ENCODE measurements at regions not wholly inside any gene's neighbourhood (a gene's known extent, or its start where the extent isn't known, plus 50 kb on each side); places are given as distances from the start of the nearest gene placed in this dataset.
A peak's percentile ranks its signal among the peaks of the same experiment; 100 is the strongest.
"Not testable (repeated sequence)": the region's sequence is repeated elsewhere in the genome, so short reads cannot be mapped to it uniquely, and the experiment has no call there.

- H2AFZ ChIP-seq (ENCODE audit: low read depth, low read length) = no peak overlapping the region
- H3K36me3 ChIP-seq (ENCODE audit: insufficient read depth, low read length) = no peaks in the 10 kb centered on the region
- no peaks in the 10 kb centered on the region for H3K27me3 ChIP-seq (ENCODE audit: insufficient read depth, low read length)
- no peaks in the 10 kb centered on the region for H3K4me1 ChIP-seq (ENCODE audit: insufficient read depth, low read length)
- H3K4me3 ChIP-seq (ENCODE audit: low read length) = no peak overlapping the region
- H3K9me3 ChIP-seq (ENCODE audit: low read length) = no peaks in the 10 kb centered on the region
Observed at GRCh38 chr1:189706594-189706993, 771.1 kb downstream of the BRINP3 start.

- Histone ChIP-seq H3K4me1 (ENCODE audit: insufficient read depth, low read length) (no peaks in the 10 kb centered on the region), H3K9me3 (ENCODE audit: low read length) (no peaks in the 10 kb centered on the region), H2AFZ (ENCODE audit: low read depth, low read length) (no peak overlapping the region), H3K36me3 (ENCODE audit: insufficient read depth, low read length) (no peaks in the 10 kb centered on the region), H3K4me3 (ENCODE audit: low read length) (no peak overlapping the region), H3K27me3 (ENCODE audit: insufficient read depth, low read length) (no peaks in the 10 kb centered on the region)
Observed at GRCh38 chr1:189708674-189709073, 769.0 kb downstream of the BRINP3 start.

GRCh38 chr1:189718147-189718795 lies 759.4 kb downstream of the BRINP3 start:
- not testable (repeated sequence) for H3K4me1 ChIP-seq (ENCODE audit: insufficient read depth, low read length); H3K4me3 ChIP-seq (ENCODE audit: low read length); H3K27me3 ChIP-seq (ENCODE audit: insufficient read depth, low read length); H2AFZ ChIP-seq (ENCODE audit: low read depth, low read length); H3K36me3 ChIP-seq (ENCODE audit: insufficient read depth, low read length); H3K9me3 ChIP-seq (ENCODE audit: low read length)

- Histone ChIP-seq H3K27me3 (ENCODE audit: insufficient read depth, low read length) (no peaks in the 10 kb centered on the region), H3K9me3 (ENCODE audit: low read length) (no peaks in the 10 kb centered on the region), H3K4me3 (ENCODE audit: low read length) (no peak overlapping the region), H3K36me3 (ENCODE audit: insufficient read depth, low read length) (no peaks in the 10 kb centered on the region), H2AFZ (ENCODE audit: low read depth, low read length) (no peak overlapping the region), H3K4me1 (ENCODE audit: insufficient read depth, low read length) (no peaks in the 10 kb centered on the region)
Observed at GRCh38 chr1:189726806-189727205, 750.9 kb downstream of the BRINP3 start.

- Histone ChIP-seq H3K36me3 (ENCODE audit: insufficient read depth, low read length) (no peaks in the 10 kb centered on the region), H3K27me3 (ENCODE audit: insufficient read depth, low read length) (no peaks in the 10 kb centered on the region), H2AFZ (ENCODE audit: low read depth, low read length) (no peak overlapping the region), H3K9me3 (ENCODE audit: low read length) (no peaks in the 10 kb centered on the region), H3K4me3 (ENCODE audit: low read length) (no peak overlapping the region), H3K4me1 (ENCODE audit: insufficient read depth, low read length) (no peaks in the 10 kb centered on the region)
Observed at GRCh38 chr1:189751311-189751710, 726.4 kb downstream of the BRINP3 start.

- Histone ChIP-seq H3K4me1 (ENCODE audit: insufficient read depth, low read length) (no peaks in the 10 kb centered on the region), H2AFZ (ENCODE audit: low read depth, low read length) (no peak overlapping the region), H3K27me3 (ENCODE audit: insufficient read depth, low read length) (no peaks in the 10 kb centered on the region), H3K4me3 (ENCODE audit: low read length) (no peak overlapping the region), H3K9me3 (ENCODE audit: low read length) (no peaks in the 10 kb centered on the region), H3K36me3 (ENCODE audit: insufficient read depth, low read length) (no peaks in the 10 kb centered on the region)
Observed at GRCh38 chr1:189752461-189752995, 725.1 kb downstream of the BRINP3 start.

- H3K4me3 ChIP-seq (ENCODE audit: low read length); H3K27me3 ChIP-seq (ENCODE audit: insufficient read depth, low read length); H3K36me3 ChIP-seq (ENCODE audit: insufficient read depth, low read length); H3K9me3 ChIP-seq (ENCODE audit: low read length); H3K4me1 ChIP-seq (ENCODE audit: insufficient read depth, low read length); H2AFZ ChIP-seq (ENCODE audit: low read depth, low read length): not testable (repeated sequence)
Observed at GRCh38 chr1:189755100-189755499, 722.6 kb downstream of the BRINP3 start.

- H3K27me3 ChIP-seq (ENCODE audit: insufficient read depth, low read length) = no peaks in the 10 kb centered on the region
- H3K36me3 ChIP-seq (ENCODE audit: insufficient read depth, low read length) = no peaks in the 10 kb centered on the region
- H3K4me1 ChIP-seq (ENCODE audit: insufficient read depth, low read length) = no peaks in the 10 kb centered on the region
- no peaks in the 10 kb centered on the region for H3K9me3 ChIP-seq (ENCODE audit: low read length)
- no peak overlapping the region for H3K4me3 ChIP-seq (ENCODE audit: low read length)
- no peak overlapping the region for H2AFZ ChIP-seq (ENCODE audit: low read depth, low read length)
Observed at GRCh38 chr1:189764391-189765320, 713.0 kb downstream of the BRINP3 start.

- Histone ChIP-seq H3K9me3 (ENCODE audit: low read length) (no peaks in the 10 kb centered on the region), H3K4me1 (ENCODE audit: insufficient read depth, low read length) (no peaks in the 10 kb centered on the region), H2AFZ (ENCODE audit: low read depth, low read length) (no peak overlapping the region), H3K27me3 (ENCODE audit: insufficient read depth, low read length) (no peaks in the 10 kb centered on the region), H3K4me3 (ENCODE audit: low read length) (no peak overlapping the region), H3K36me3 (ENCODE audit: insufficient read depth, low read length) (no peaks in the 10 kb centered on the region)
Observed at GRCh38 chr1:189769448-189769847, 708.2 kb downstream of the BRINP3 start.

- H3K36me3 ChIP-seq (ENCODE audit: insufficient read depth, low read length) = no peaks in the 10 kb centered on the region
- H3K9me3 ChIP-seq (ENCODE audit: low read length) = no peaks in the 10 kb centered on the region
- H3K27me3 ChIP-seq (ENCODE audit: insufficient read depth, low read length) = no peaks in the 10 kb centered on the region
- H3K4me3 ChIP-seq (ENCODE audit: low read length) = no peak overlapping the region
- H3K4me1 ChIP-seq (ENCODE audit: insufficient read depth, low read length) = no peaks in the 10 kb centered on the region
- H2AFZ ChIP-seq (ENCODE audit: low read depth, low read length) = peak overlapping the region; percentile 54
Observed at GRCh38 chr1:189774721-189775287, 702.9 kb downstream of the BRINP3 start.

GRCh38 chr1:189775343-189775742 lies 702.3 kb downstream of the BRINP3 start:
- no peaks in the 10 kb centered on the region for H3K27me3 ChIP-seq (ENCODE audit: insufficient read depth, low read length)
- H3K36me3 ChIP-seq (ENCODE audit: insufficient read depth, low read length) = no peaks in the 10 kb centered on the region
- peak overlapping the region; percentile 54 for H2AFZ ChIP-seq (ENCODE audit: low read depth, low read length)
- H3K4me1 ChIP-seq (ENCODE audit: insufficient read depth, low read length) = no peaks in the 10 kb centered on the region
- H3K4me3 ChIP-seq (ENCODE audit: low read length) = no peak overlapping the region
- H3K9me3 ChIP-seq (ENCODE audit: low read length) = no peaks in the 10 kb centered on the region

GRCh38 chr1:189779034-189779433 lies 698.6 kb downstream of the BRINP3 start:
- no peaks in the 10 kb centered on the region for H3K36me3 ChIP-seq (ENCODE audit: insufficient read depth, low read length)
- no peaks in the 10 kb centered on the region for H3K27me3 ChIP-seq (ENCODE audit: insufficient read depth, low read length)
- no peaks in the 10 kb centered on the region for H3K4me1 ChIP-seq (ENCODE audit: insufficient read depth, low read length)
- H3K4me3 ChIP-seq (ENCODE audit: low read length) = no peak overlapping the region
- no peaks in the 10 kb centered on the region for H3K9me3 ChIP-seq (ENCODE audit: low read length)
- no peak overlapping the region for H2AFZ ChIP-seq (ENCODE audit: low read depth, low read length)

GRCh38 chr1:189782295-189782694 lies 695.4 kb downstream of the BRINP3 start:
- H3K27me3 ChIP-seq (ENCODE audit: insufficient read depth, low read length) = no peaks in the 10 kb centered on the region
- H3K4me3 ChIP-seq (ENCODE audit: low read length) = no peak overlapping the region
- peak overlapping the region; percentile 60 for H2AFZ ChIP-seq (ENCODE audit: low read depth, low read length)
- no peaks in the 10 kb centered on the region for H3K36me3 ChIP-seq (ENCODE audit: insufficient read depth, low read length)
- H3K4me1 ChIP-seq (ENCODE audit: insufficient read depth, low read length) = peaks cover 17% of the 10 kb centered on the region
- H3K9me3 ChIP-seq (ENCODE audit: low read length) = no peaks in the 10 kb centered on the region

Data from neuron (in vitro differentiated cells).